ENCODE measurements at regions not wholly inside any gene's neighbourhood (a gene's known extent, or its start where the extent isn't known, plus 50 kb on each side); places are given as distances from the start of the nearest gene placed in this dataset.

DNA sequence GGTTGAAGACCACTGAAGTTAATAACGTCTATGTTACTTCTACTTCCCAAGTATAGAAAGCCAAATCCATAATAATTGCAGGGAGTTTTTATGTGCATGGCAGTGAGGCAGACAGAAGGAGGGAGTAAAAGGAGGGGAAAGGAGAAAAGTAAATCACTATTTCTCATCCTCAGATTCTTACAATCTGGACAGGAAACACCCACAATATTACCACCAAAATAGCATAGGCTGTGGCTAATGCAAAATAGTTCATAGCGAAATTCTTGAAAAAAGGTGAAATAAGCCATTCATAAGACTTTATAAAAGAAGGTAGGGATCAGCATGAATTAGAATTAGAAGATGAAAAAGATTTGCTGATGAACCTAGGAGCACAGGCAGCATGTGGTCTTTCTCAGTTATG is 128.1 kb downstream of the KCNJ2 start:
- intact Hi-C loops (cut with DNase I) = no loop called here
- H3K4me1 ChIP-seq (replicated peaks) = no peaks in the 10 kb centered on the region
- no peak overlapping the region for H3K27ac ChIP-seq
- DNase-seq (ENCODE audit: low spot score) = no peak
- H3K27me3 ChIP-seq (replicated peaks; ENCODE audit: insufficient read depth) = no peaks in the 10 kb centered on the region
- H3K36me3 ChIP-seq = no peaks in the 10 kb centered on the region
- no peaks in the 10 kb centered on the region for H3K9me3 ChIP-seq
- H3K4me3 ChIP-seq = no peak overlapping the region
- TF ChIP-seq POLR2A (IDR thresholded peaks at IDR 0.05) = no peak
- no peak for TF ChIP-seq POLR2AphosphoS5 (IDR thresholded peaks at IDR 0.05)
- no peak for TF ChIP-seq CTCF (IDR thresholded peaks at IDR 0.05)
- 93% methylated on average over 2 of the region's 2 CpGs for WGBS

GRCh38 chr17:70298929-70299531 is 129.7 kb downstream of the KCNJ2 start:
- WGBS = 88% methylated on average over 8 of the region's 8 CpGs
- Histone ChIP-seq H3K27me3 (replicated peaks; ENCODE audit: insufficient read depth) (no peaks in the 10 kb centered on the region), H3K9me3 (no peaks in the 10 kb centered on the region), H3K27ac (no peak overlapping the region), H3K4me1 (replicated peaks) (no peaks in the 10 kb centered on the region), H3K4me3 (no peak overlapping the region), H3K36me3 (no peaks in the 10 kb centered on the region)
- DNase-seq (ENCODE audit: low spot score) = no peak
- TF ChIP-seq POLR2AphosphoS5 (IDR thresholded peaks at IDR 0.05) = no peak
- no peak for TF ChIP-seq CTCF (IDR thresholded peaks at IDR 0.05)
- no peak for TF ChIP-seq POLR2A (IDR thresholded peaks at IDR 0.05)
- intact Hi-C loops (cut with DNase I) = no loop called here

DNA sequence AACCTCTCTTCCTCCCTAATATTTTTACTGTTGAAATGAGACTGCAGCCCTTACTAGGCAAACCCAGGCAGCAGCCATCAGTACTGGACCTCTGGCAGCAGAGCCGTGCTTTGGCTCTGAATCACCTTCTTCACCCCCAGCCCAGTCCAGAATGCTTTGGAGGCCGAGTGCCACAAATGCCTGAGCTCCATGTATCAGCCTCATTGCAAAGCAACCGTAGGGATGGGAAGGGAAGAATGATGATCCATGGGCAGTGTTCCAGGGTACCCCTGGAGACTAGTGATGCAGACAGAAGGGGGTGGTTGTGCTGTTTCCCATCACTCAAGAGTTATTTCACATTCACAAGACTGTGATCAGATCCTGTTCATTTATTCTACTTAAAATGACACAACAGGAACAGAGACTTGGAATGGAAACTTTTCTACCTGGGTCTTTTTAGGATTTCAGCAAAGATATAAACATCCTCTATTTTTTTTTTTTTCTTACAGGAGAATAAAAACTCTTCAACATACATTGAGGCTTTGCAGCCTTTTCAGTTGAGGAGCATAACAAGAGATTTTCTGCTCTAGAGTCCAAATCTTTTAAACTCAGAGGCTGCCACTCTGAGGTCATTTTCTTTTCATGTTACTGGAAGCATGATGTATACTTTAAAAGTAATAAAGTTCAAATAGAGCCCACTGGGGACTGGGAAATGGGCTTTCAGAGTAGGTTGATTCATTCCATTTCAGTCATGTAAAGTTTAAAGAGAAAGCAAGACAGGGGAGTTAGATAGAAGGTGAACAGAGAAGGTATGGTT is 138.3 kb downstream of the KCNJ2 start:
- Histone ChIP-seq H3K27me3 (replicated peaks; ENCODE audit: insufficient read depth) (no peaks in the 10 kb centered on the region), H3K36me3 (no peaks in the 10 kb centered on the region), H3K9me3 (no peaks in the 10 kb centered on the region), H3K4me3 (no peak overlapping the region), H3K27ac (no peak overlapping the region), H3K4me1 (replicated peaks) (no peaks in the 10 kb centered on the region)
- TF ChIP-seq POLR2A (IDR thresholded peaks at IDR 0.05) (no peak), POLR2AphosphoS5 (IDR thresholded peaks at IDR 0.05) (no peak), CTCF (IDR thresholded peaks at IDR 0.05) (no peak)
- intact Hi-C loops (cut with DNase I) = no loop called here
- no peak for DNase-seq (ENCODE audit: low spot score)
- 87% methylated on average over 3 of the region's 3 CpGs for WGBS

DNA sequence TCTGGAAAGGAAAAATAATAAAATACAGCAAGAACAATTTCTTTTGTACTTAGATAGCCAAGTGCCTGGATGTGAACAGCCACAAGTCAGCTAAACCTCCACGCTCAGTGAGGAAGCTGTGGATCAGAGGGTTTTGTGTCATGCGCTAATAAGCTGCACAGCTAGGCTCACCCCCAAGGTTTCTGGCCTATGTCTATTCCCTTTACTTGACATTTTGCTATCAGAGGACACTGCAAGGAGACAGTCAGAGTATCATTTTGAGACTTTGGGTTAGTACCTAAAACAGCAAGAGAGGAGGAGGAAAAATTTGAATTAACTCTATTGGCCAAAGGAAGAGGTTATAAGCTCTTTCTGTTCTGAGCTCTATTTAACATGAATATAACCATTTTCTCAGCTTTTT is 139.3 kb downstream of the KCNJ2 start:
- Histone ChIP-seq H3K27ac (no peak overlapping the region), H3K4me3 (no peak overlapping the region), H3K9me3 (no peaks in the 10 kb centered on the region), H3K27me3 (replicated peaks; ENCODE audit: insufficient read depth) (no peaks in the 10 kb centered on the region), H3K36me3 (no peaks in the 10 kb centered on the region), H3K4me1 (replicated peaks) (no peaks in the 10 kb centered on the region)
- TF ChIP-seq CTCF (IDR thresholded peaks at IDR 0.05) = no peak
- no peak for TF ChIP-seq POLR2A (IDR thresholded peaks at IDR 0.05)
- no peak for TF ChIP-seq POLR2AphosphoS5 (IDR thresholded peaks at IDR 0.05)
- WGBS = 95% methylated on average over 2 of the region's 2 CpGs
- DNase-seq (ENCODE audit: low spot score) = no peak
- intact Hi-C loops (cut with DNase I) = no loop called here

- DNase-seq (ENCODE audit: low spot score) = no peak
- no peak overlapping the region for H3K27ac ChIP-seq
- TF ChIP-seq POLR2A (IDR thresholded peaks at IDR 0.05) = no peak
- TF ChIP-seq CTCF (IDR thresholded peaks at IDR 0.05) = no peak
- TF ChIP-seq POLR2AphosphoS5 (IDR thresholded peaks at IDR 0.05) = no peak
- H3K27me3 ChIP-seq (replicated peaks; ENCODE audit: insufficient read depth) = no peaks in the 10 kb centered on the region
- H3K4me1 ChIP-seq (replicated peaks) = no peaks in the 10 kb centered on the region
- H3K9me3 ChIP-seq = no peaks in the 10 kb centered on the region
- no peaks in the 10 kb centered on the region for H3K36me3 ChIP-seq
- H3K4me3 ChIP-seq = no peak overlapping the region
- intact Hi-C loops (cut with DNase I) = no loop called here
- WGBS = 86% methylated on average over 4 of the region's 4 CpGs
Measured at GRCh38 chr17:70310221-70310672, 140.9 kb downstream of the KCNJ2 start.
